ENCODE measurements at regions not wholly inside any gene's neighbourhood (a gene's known extent, or its start where the extent isn't known, plus 50 kb on each side); places are given as distances from the start of the nearest gene placed in this dataset.

DNA sequence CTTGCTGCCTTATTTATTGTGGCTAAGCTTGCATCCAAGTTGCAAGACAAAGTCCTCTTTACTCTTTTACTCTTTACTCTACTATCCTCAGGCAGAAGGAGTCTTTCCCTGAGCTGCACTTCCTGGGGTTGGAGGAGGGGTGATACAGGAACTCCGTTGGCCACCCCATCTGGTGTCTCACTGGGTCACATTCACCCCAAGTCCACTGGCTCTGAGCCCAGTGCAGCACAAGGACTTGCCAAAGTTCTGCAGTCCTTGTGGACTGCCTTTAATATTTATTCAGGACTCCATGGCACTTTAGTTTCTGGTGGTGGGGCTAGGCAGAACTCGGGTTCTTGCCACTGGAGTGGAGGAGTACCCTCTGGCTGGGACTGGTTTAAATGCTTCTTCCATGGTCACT is 165.4 kb upstream of the KCNH8 start:
- TF ChIP-seq POLR2A (IDR thresholded peaks at IDR 0.05; ENCODE audit: low read length) (no peak), GATA1 (IDR thresholded peaks at IDR 0.05; ENCODE audit: low read depth, low read length) (no peak)

Measured in erythroblast (primary cell).